Stimulated activated CD4-positive, alpha-beta T cell treated with anti-CD3 and anti-CD28 coated beads, TNF-alpha, amount 100 ng/mL, for 4 hours (primary cell): ENCODE measurements at regions not wholly inside any gene's neighbourhood (a gene's known extent, or its start where the extent isn't known, plus 50 kb on each side); places are given as distances from the start of the nearest gene placed in this dataset.
"Not testable (repeated sequence)": the region's sequence is repeated elsewhere in the genome, so short reads cannot be mapped to it uniquely, and the experiment has no call there.

Source experiments
- DNase-seq, 3 experiments: peaks; one replicate each; pipeline ENCODE4 v3.0.0-alpha.2; 2020; ENCODE audit warnings: low read depth in 3 of 3

DNA sequence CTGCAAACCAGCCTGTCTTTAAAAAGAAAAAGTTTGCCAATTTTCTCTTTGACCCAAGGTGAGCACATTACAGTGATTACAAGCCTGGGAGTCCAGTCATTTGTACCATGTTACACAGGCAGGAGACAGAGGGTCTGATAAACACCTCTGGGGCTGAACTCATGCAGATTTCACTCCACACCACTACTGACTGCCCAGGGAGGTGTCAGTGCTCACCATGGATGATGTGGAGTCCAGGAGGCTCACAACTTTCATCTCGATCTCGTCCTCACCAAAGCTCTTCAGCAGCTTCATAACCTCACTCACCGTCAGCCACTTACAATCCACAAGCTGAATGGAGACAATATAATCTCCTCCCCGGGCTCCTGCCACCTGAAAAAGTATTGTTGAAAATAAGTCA, 302.4 kb downstream of the GOLGA6L6 start:
- DNase-seq, result not testable (repeated sequence)

DNA sequence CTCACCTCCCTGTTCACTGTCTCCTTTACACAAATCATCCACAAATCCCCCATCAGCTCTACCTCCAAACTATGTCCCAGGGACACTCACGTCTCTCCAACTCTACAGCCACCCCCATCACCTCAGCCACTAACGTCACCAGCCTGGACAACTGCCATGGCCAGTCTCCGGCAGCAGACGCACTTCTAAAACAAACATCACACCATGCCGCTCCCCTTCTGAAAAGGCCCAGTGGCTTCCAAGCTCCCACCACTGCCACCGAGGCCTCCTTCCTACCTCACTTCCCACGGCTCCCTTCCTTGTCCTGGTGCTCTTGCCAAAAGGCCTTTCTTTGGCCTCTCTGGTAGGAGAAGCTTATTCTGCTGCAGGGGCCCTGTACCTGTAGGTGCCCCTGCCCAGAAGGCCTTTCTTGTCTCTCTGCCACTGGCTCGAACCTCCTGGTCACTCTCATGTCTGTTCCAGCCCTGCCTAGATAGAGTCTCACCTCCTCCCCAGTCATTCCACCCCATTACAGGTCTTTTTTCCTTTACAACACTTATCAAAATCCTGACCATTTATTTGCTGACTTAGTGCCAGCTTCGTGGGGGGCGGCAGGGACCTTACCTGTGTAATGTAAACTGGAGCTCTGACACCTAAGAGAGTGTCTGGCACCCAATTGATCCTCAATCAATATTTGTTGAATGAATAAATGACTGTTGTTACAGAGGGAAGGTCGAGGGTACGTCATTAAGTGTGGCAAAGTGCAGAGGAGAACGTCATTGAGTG, 304.2 kb downstream of the GOLGA6L6 start:
- not testable (repeated sequence) for DNase-seq

DNA sequence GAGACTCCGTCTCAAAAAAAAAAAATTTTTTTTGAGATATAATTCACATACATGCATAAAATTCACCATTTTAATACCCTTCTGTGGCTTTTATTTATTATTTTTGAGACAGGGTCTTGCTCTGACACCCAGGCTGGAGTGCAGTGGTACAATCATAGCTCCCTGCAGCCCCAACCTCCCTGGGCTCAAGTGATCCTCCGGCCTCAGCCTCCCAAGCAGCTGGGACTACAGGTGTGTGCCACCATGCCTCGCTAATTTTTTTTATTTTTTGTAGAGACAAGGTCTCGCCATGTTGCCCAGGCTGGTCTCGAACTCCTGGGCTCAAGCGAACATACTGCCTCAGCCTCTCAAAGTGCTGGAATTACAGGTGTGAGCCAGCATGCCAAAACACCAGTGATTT, 305.9 kb downstream of the GOLGA6L6 start:
- DNase-seq, result not testable (repeated sequence)

DNA sequence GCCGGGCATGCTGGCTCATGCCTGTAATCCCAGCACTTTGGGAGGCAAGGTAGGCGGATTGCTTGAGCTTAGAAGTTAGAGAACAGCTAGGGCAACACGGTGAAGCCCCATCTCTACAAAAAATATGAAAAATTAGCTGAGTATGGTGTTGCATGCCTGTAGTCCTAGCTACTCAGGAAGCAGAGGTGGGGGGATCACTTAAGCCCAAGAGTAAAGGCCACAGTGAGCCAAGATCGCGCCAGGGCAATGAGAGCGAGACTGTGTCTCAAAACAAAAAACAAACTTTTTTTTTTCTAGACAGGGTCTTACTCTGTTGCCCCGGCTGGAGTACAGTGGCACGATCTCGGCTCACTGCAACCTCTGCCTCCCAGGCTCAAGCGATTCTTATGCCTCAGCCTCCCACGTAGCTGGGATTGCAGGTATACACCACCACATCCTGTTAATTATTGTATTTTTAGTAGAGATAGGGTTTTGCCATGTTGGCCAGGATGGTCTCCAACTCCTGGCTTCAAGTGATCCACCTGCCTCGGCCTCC, 307.5 kb downstream of the GOLGA6L6 start:
- not testable (repeated sequence) for DNase-seq

DNA sequence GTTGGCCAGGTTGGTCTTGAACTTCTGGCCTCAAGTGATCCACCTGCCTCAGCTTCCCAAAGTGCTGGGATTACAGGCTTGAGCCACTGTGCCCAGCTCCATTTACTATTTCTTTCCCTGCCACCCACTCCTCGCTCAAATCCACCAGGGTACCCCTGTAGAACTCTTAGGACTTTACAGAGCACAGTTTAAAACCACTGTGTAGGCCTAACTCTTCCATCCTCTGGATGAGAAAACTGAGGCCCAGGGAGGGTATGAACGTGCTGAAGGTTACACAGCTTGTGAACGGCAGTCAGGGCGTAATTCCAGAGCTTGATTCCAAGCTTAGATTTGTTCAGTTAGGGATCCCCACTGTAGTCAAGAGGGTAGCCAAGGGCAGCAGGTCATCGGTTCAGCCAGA, 309.1 kb downstream of the GOLGA6L6 start:
- not testable (repeated sequence) for DNase-seq

DNA sequence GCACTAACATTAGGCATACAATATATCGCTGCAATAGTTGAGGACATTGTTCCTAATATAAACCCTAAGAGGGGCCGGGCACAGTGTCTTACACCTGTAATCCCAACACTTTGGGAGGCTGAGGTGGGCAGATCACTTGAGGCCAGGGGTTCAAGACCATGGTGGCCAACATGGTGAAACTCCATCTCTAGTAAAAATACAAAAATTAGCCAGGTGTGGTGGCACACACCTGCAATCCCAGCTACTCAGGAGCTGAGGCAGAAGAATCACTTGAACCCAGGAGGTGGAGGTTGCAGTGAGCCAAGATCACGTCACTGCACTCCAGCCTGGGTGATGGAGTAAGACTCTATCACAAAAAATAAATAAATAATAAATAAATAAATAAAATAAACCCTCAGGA, 310.9 kb downstream of the GOLGA6L6 start:
- not testable (repeated sequence) for DNase-seq

DNA sequence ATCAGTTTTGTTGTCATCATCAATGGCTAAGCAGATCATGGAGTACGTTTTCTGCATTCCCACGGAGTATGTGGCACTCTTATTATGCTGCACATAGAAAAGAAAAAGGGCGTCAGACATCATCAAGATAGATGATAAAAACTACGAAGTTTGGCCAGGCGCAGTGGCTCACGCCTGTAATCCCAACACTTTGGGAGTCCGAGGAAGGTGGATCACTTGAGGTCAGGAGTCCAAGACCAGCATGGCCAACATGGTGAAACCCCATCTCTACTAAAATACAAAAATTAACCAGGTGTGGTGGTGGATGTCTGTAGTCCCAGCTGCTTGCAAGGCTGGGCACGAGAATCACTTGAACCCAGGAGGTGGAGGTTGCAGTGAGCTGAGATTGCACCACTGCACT, 312.8 kb downstream of the GOLGA6L6 start:
- DNase-seq, result not testable (repeated sequence)

GRCh38 chr15:20227119-20227853, 314.3 kb downstream of the GOLGA6L6 start:
- DNase-seq, result not testable (repeated sequence)

- not testable (repeated sequence) for DNase-seq
Observed at GRCh38 chr15:20226531-20226930, 315.1 kb downstream of the GOLGA6L6 start.

GRCh38 chr15:20221063-20221462, 320.5 kb downstream of the GOLGA6L6 start:
- not testable (repeated sequence) for DNase-seq

GRCh38 chr15:20219171-20219570, 322.4 kb downstream of the GOLGA6L6 start:
- DNase-seq, result not testable (repeated sequence)

DNA sequence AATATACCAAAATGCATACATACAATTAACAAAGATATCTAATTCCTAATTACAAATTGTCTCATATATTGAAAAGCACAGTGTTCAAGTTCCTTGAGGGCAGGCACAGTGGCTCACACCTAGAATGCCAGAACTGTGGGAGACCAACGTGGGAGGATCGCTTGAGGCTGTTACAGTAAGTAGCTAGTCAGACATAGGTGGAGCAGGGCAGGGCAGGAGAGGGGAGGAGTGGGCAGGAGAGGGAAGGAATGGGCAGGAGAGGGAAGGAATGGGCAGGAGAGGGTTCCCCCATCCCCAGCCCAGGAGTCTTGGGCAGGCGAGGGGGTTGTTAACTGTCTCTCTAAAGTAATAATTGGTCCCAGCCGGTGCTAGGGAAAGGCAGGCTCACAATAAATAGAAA, 325.9 kb downstream of the GOLGA6L6 start:
- DNase-seq, result not testable (repeated sequence)

DNA sequence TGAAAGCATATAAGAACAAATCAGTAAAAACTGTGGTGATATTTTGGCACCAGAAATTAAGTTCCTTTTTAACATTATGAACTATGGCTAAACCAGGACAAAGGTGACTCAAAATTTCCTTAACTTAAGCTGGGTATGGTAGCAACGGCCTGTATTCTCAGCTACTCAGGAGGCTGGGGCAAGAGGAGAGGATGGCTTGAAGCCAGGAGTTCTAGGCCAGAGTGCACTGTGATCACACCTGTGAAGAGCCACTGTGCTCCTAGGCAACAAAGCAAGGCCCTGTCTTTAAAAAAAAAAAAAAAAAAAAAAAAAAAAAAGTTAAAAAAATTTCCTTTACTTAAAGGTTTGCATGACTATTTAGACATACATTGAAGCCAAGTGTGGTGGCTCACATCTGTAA, 327.5 kb downstream of the GOLGA6L6 start:
- DNase-seq, result not testable (repeated sequence)

- not testable (repeated sequence) for DNase-seq
Observed at GRCh38 chr15:20211508-20211907, 330.1 kb downstream of the GOLGA6L6 start.

DNA sequence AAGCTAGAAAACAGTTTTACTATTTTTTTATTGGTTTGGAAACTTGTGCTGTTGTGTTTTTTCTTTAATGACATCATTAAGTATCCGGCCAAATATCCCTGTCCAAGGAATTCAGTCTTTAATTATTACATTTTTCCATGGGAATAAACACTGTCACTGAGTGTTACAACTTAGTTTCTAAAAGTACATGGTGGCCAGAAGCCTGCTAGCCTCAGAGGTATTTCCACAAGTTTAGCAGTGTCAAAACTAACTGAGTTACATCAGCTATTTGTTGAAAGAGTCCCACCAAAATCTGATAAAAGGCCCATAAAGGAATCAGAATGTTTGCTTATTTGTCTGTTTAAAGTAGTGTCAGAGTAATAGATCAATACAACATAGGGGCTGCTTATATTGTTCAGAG, 331.6 kb downstream of the GOLGA6L6 start:
- not testable (repeated sequence) for DNase-seq

DNA sequence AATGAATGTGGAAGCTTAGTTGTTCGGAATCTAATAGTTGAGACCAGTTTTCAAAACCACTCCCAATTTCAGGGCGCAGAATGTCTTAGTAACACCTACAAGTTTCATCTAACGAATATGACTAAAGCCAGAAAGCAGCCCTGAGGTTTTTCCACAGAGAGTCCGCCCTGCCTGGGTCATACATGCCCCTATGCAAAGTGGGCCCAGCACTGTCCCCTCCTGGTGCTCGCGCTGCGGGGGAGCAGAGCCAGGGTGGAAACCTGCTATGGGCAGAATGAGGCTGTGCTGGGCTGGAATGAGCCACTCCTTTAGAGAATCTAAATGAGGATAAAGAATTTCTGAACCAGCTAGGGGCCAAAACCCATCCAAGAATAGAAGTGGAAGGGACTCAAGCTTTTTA, 334.0 kb downstream of the GOLGA6L6 start:
- not testable (repeated sequence) for DNase-seq

DNA sequence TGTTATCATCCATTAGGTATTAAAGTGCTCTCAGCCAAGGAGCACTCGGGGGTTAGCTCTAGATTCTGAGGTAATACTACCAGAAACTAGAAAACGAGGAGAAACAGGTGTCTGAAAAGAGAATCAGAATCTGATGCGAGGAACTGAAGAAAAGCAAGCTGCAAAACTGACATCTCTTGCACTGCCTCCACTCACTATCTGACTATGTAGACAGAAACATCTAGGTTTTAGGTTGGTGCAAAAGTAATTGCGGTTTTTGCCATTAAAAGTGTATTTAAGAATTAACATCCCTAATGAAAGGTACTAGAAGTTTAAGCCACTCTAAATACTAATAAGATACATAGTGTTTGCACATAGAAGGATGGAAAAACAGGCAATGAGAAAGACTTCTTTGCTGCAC, 334.4 kb downstream of the GOLGA6L6 start:
- DNase-seq, result not testable (repeated sequence)

GRCh38 chr15:20204177-20204866, 337.3 kb downstream of the GOLGA6L6 start:
- DNase-seq, result not testable (repeated sequence)

DNA sequence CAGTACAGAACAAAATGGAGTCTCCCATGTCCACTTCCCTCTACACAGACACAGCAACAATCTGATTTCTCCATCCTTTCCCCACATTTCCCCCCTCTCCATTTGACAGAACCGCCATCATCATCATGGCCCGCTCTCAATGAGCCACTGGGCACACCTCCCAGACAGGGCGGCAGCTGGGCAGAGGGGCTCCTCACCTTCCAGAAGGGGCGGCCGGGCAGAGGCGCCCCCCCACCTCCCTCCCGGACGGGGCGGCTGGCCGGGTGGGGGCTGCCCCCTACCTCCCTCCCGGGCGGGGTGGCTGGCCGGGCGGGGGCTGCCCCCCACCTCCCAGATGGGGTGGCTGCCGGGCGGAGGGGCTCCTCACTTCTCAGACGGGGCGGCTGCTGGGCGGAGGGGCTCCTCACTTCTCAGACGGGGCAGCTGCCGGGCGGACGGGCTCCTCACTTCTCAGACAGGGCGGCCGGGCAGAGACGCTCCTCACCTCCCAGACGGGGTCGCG, 337.9 kb downstream of the GOLGA6L6 start:
- not testable (repeated sequence) for DNase-seq

DNA sequence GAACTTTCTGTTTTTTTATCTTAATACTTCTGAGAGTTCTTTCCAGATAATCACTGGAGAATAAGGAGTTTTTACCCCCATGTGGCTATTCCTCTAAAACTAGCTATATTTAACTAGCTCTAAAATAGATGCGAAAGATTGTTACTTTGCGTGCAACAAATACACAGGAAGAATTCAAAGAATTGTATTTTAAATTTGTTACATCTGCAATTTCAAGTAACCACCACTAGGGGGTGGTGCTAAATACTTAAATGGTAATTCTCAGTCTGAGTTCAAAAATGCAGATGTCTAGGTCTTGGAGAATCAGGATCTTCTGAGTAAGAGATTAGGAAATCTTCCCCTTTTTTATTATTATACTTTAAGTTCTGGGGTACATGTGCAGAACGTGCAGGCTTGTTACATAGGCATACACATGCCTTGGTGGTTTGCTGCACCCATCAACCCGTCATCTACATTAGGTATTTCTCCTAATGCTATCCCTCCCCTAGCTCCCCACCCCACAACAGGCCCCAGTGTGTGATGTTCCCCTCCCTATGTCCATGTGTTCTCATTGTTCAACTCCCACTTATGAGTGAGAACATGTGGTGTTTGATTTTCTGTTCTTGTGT, 346.9 kb downstream of the GOLGA6L6 start:
- DNase-seq, result not testable (repeated sequence)
